Lower lobe of right lung (tissue), 2 donors: ENCODE measurements at regions not wholly inside any gene's neighbourhood (a gene's known extent, or its start where the extent isn't known, plus 50 kb on each side); places are given as distances from the start of the nearest gene placed in this dataset.

ENCODE experiments used
- ATAC-seq, 2 donors: fragments of 200-7000 bp; cut with Tn5 transposase; one replicate each; pipeline ENCODE4 v1.9.1; 2020 to 2022; ENCODE audit warnings: mild to moderate bottlenecking in 2 of 2, moderate library complexity in 2 of 2
- DNase-seq: peaks from one replicate; pipeline ENCODE4 v3.0.0-alpha.2; 2020
- H3K27ac ChIP-seq: fragments of 200-600 bp; one replicate; pipeline ENCODE4 v1.8.0; 2022
- H3K27me3 ChIP-seq: fragments of 200-600 bp; one replicate; pipeline ENCODE4 v1.8.0; 2022; ENCODE audit warnings: low read depth
- H3K36me3 ChIP-seq: fragments of 200-600 bp; one replicate; pipeline ENCODE4 v1.8.0; 2022; ENCODE audit warnings: mild to moderate bottlenecking
- H3K4me1 ChIP-seq: fragments of 200-600 bp; one replicate; pipeline ENCODE4 v1.8.0; 2022
- H3K4me3 ChIP-seq: fragments of 200-600 bp; one replicate; pipeline ENCODE4 v1.8.0; 2022; ENCODE audit warnings: mild to moderate bottlenecking
- H3K9me3 ChIP-seq: fragments of 200-600 bp; one replicate; pipeline ENCODE4 v1.8.0; 2022
- CTCF ChIP-seq: fragments of 200-600 bp; IDR thresholded peaks from one replicate; pipeline ENCODE4 v1.8.0; 2022; ENCODE audit warnings: antibody characterized with exemption, mild to moderate bottlenecking
- intact Hi-C: fragments of 100-400 bp; cut with DNase I; formaldehyde crosslinking; loops from one replicate; pipeline ENCODE4 v1.11.0; 2022
- donor health status: DM: no; HTN: yes; CAD: no; lungs with severe emphysema.

DNA sequence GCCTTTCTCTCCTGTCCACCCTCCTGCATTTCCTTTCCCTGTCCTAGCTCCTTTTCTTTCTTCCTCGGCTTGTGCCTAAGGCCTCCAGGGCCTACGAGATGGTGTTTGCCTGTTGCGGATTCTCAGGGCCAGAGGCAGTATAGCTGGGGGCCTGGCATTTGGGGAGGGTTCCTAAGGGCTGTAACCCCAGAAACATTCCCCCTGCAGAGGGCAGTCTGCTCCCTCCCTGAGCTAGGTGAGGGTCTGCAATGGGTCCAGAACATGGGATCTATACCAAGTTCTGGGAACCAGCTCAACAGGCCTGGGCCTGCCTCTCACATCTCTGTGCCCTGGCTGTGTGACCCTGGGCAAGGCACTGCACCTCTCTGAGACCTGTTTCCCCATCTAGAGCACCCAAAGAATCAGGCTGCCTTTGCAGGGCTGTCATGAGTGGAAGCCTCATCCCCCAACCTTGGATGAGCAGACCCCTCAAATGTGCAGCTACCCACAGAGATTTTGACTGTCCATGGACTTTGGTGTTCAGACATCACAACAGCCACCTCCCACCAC lies 97.5 kb downstream of the GLI2 start:
- no peaks in the 10 kb centered on the region for H3K4me1 ChIP-seq
- no peaks in the 10 kb centered on the region for H3K9me3 ChIP-seq
- no peaks in the 10 kb centered on the region for H3K27me3 ChIP-seq
- no peak overlapping the region for H3K4me3 ChIP-seq
- H3K36me3 ChIP-seq = no peaks in the 10 kb centered on the region
- DNase-seq (peak; percentile 21), ATAC-seq (no peak)
- H3K27ac ChIP-seq = no peak overlapping the region
- intact Hi-C loops = no loop called here
- TF ChIP-seq CTCF = no peak

- Histone ChIP-seq H3K9me3 (no peaks in the 10 kb centered on the region), H3K27me3 (no peaks in the 10 kb centered on the region), H3K4me1 (no peaks in the 10 kb centered on the region), H3K4me3 (no peak overlapping the region), H3K27ac (no peak overlapping the region), H3K36me3 (no peaks in the 10 kb centered on the region)
- intact Hi-C loops = no loop called here
- TF ChIP-seq CTCF = no peak
- ATAC-seq (no peak), DNase-seq (no peak)
Observed at GRCh38 chr2:120834206-120834605, 98.5 kb downstream of the GLI2 start.

DNA sequence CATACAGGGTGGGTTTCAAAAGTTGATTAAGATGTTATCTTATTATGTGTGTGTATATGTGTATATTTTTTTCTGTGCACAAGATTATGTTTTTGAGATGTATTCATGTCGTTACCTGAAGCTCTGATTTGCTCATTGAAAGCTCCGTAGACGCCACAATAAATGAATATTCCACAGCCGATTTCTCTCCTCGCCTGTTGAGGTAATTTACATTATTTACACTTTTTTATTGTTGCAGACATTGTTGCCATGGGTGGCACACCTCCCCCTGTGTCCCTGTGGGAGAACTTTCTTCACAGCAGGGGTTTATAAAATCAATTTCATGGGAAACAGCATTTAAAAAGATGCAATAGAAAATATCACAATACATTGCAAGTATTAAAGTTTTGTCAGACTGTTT lies 100.6 kb downstream of the GLI2 start:
- no peak for ATAC-seq
- Histone ChIP-seq H3K27ac (no peak overlapping the region), H3K27me3 (no peaks in the 10 kb centered on the region), H3K36me3 (no peaks in the 10 kb centered on the region), H3K4me3 (no peak overlapping the region), H3K4me1 (no peaks in the 10 kb centered on the region), H3K9me3 (no peaks in the 10 kb centered on the region)
- intact Hi-C loops = no loop called here
- DNase-seq = no peak
- TF ChIP-seq CTCF = no peak

- Histone ChIP-seq H3K36me3 (no peaks in the 10 kb centered on the region), H3K9me3 (no peaks in the 10 kb centered on the region), H3K4me1 (no peaks in the 10 kb centered on the region), H3K27ac (no peak overlapping the region), H3K27me3 (no peaks in the 10 kb centered on the region), H3K4me3 (no peak overlapping the region)
- DNase-seq = peak; percentile 10
- intact Hi-C loops = no loop called here
- no peak for TF ChIP-seq CTCF
- ATAC-seq = no peak
Observed at GRCh38 chr2:120840795-120841487, 105.3 kb downstream of the GLI2 start.

GRCh38 chr2:120842456-120843439 lies 107.1 kb downstream of the GLI2 start:
- DNase-seq (peak; percentile 18), ATAC-seq (no peak)
- Histone ChIP-seq H3K4me3 (no peak overlapping the region), H3K27ac (no peak overlapping the region), H3K4me1 (no peaks in the 10 kb centered on the region), H3K36me3 (no peaks in the 10 kb centered on the region), H3K27me3 (no peaks in the 10 kb centered on the region), H3K9me3 (no peaks in the 10 kb centered on the region)
- intact Hi-C loops = no loop called here
- no peak for TF ChIP-seq CTCF
